Brain microvascular endothelial cell (primary cell): ENCODE measurements at regions not wholly inside any gene's neighbourhood (a gene's known extent, or its start where the extent isn't known, plus 50 kb on each side); places are given as distances from the start of the nearest gene placed in this dataset.

ENCODE experiments used
- DNase-seq: peaks from one replicate; pipeline ENCODE4 v3.0.0-alpha.2; 2020
- H3K27ac ChIP-seq: fragments of 250-450 bp; sonication (Bioruptor Pico); 2 replicates; pipeline ENCODE4 v1.5.1; 2020; ENCODE audit warnings: mild to moderate bottlenecking, moderate library complexity
- H3K27me3 ChIP-seq: fragments of 250-450 bp; sonication (Bioruptor Pico); replicated peaks from 2 replicates; pipeline ENCODE4 v1.5.1; 2020; ENCODE audit warnings: mild to moderate bottlenecking
- H3K36me3 ChIP-seq: fragments of 250-450 bp; sonication (Bioruptor Pico); replicated peaks from 2 replicates; pipeline ENCODE4 v1.5.1; 2020; ENCODE audit warnings: mild to moderate bottlenecking
- H3K4me3 ChIP-seq: 2 replicates; pipeline ENCODE4 v1.5.1; 2011; ENCODE audit warnings: low read depth, mild to moderate bottlenecking, control low read depth, low read length, moderate library complexity
- in situ Hi-C: cut with HindIII; loops from 2 replicates; pipeline ENCODE4 v1.10.0; 2017; ENCODE audit warnings: low sequenced_read_pairs, low pct_ligation_motif_present
- TF ChIP-seq, protein P1 (sequence below): IDR thresholded peaks from 2 replicates; pipeline ENCODE4 v1.5.1; 2011; ENCODE audit warnings: low read depth, mild to moderate bottlenecking, moderate library complexity, low read length, control low read depth, inconsistent platforms; ENCODE audit errors: missing control alignments

DNA sequence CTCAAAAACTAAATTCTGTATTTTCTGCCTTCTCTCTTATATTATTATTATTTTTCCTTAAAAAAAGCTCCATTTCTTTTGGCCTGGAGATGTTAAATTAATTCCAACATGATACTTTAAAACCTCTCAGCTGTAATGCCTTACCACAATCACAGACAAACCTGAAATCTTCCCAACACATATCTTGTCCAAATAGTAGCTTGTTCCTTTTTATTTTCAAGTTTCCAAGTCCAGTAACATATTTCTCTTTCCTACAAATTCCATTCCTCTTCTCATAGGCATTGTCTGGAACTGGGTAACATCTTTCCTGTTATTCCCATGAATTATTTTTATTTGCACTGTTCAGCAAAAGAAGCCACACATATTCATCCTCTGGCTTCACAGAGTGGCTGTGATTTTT, 137.0 kb downstream of the SLITRK6 start:
- H3K27ac ChIP-seq: no peak overlapping the region
- in situ Hi-C loops: no loop called here
- no peaks in the 10 kb centered on the region for H3K27me3 ChIP-seq
- no peak for DNase-seq
- TF ChIP-seq, protein P1, sequence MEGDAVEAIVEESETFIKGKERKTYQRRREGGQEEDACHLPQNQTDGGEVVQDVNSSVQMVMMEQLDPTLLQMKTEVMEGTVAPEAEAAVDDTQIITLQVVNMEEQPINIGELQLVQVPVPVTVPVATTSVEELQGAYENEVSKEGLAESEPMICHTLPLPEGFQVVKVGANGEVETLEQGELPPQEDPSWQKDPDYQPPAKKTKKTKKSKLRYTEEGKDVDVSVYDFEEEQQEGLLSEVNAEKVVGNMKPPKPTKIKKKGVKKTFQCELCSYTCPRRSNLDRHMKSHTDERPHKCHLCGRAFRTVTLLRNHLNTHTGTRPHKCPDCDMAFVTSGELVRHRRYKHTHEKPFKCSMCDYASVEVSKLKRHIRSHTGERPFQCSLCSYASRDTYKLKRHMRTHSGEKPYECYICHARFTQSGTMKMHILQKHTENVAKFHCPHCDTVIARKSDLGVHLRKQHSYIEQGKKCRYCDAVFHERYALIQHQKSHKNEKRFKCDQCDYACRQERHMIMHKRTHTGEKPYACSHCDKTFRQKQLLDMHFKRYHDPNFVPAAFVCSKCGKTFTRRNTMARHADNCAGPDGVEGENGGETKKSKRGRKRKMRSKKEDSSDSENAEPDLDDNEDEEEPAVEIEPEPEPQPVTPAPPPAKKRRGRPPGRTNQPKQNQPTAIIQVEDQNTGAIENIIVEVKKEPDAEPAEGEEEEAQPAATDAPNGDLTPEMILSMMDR: no peak
- H3K36me3 ChIP-seq: no peaks in the 10 kb centered on the region
- H3K4me3 ChIP-seq: no peak overlapping the region

DNA sequence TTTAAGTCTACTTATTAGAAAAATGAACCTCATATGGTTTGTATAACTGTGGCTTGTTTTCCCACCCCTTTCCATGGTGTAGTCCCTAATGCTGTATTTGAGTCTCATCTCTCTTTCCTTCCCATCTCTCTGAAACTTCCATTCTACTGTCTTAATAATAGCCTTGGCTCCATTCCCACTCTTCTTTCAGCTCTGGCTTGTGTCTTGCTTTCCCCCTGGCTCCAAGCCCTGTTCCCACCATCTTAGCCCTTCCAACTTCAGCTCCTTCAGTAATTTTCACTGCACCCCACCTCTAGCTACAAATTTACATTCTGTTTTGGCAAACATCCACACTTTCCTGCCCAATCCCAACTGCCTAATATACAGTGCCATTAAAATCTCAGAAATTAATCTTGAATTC, 137.5 kb downstream of the SLITRK6 start:
- no peaks in the 10 kb centered on the region for H3K27me3 ChIP-seq
- in situ Hi-C loops: no loop called here
- TF ChIP-seq, protein P1: no peak
- H3K36me3 ChIP-seq: no peaks in the 10 kb centered on the region
- no peak for DNase-seq
- H3K27ac ChIP-seq: no peak overlapping the region
- no peak overlapping the region for H3K4me3 ChIP-seq

DNA sequence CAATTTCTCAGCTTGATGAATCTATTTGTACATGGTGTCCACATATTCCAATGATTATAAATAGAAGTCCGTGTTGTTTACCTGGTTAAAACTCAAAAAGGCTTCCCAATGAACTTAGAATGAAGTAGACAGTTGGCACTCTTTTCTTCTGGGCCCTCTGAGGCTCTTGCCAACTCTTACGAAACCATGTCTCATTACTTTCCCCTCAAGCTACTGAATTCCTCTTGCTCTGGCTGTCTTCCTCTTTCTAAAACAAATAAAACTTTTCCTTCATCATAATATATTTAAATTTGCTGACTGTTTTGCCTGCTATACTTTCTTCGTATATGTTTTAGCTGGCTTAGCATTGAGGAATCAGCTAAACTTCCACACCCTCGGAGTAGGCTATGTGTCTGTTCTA, 139.7 kb downstream of the SLITRK6 start:
- no peak for DNase-seq
- in situ Hi-C loops: no loop called here
- no peaks in the 10 kb centered on the region for H3K27me3 ChIP-seq
- H3K27ac ChIP-seq: no peak overlapping the region
- no peaks in the 10 kb centered on the region for H3K36me3 ChIP-seq
- TF ChIP-seq, protein P1: no peak
- no peak overlapping the region for H3K4me3 ChIP-seq

DNA sequence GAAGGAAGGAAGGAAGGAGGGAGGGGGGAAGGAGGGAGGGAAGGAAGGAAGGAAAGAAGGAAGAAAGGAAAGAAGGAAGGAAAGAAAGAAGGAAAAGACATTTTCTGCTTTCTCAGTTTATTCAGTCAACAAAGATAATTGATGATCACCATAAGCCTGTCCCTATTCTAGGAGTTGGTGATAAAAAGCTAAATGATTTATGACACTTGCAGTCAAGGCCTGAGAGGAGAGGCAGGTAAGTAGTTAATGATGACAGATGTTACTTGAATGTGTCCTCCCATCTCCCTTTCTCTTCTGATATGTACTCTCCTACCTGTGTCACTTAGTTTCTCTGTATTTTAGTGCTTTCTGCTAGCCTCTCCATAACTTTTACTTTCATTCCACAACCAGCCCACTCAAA, 141.3 kb downstream of the SLITRK6 start:
- no peaks in the 10 kb centered on the region for H3K36me3 ChIP-seq
- no peak overlapping the region for H3K4me3 ChIP-seq
- in situ Hi-C loops: no loop called here
- no peaks in the 10 kb centered on the region for H3K27me3 ChIP-seq
- no peak overlapping the region for H3K27ac ChIP-seq
- TF ChIP-seq, protein P1: no peak
- no peak for DNase-seq

DNA sequence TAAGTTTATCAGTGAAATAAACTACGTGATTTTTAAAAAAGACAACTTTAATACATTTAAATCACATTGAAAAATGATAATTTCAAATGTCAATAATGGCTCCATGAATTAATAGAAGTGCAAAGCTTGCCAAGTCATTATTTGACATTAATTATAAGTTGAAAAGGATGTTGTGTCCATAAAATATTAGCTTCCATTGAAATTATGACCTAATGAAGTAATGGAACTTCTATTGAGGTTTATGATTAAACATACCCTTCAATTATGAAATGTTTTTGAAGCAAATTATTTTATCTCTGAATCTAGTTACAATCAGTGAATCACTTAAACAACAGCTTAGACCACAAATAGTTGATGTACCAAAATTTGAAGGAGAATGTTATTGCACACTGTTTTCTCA, 144.2 kb downstream of the SLITRK6 start:
- Histone ChIP-seq H3K4me3 (no peak overlapping the region), H3K27ac (no peak overlapping the region), H3K27me3 (no peaks in the 10 kb centered on the region), H3K36me3 (no peaks in the 10 kb centered on the region)
- in situ Hi-C loops: no loop called here
- TF ChIP-seq, protein P1: no peak
- DNase-seq: no peak

DNA sequence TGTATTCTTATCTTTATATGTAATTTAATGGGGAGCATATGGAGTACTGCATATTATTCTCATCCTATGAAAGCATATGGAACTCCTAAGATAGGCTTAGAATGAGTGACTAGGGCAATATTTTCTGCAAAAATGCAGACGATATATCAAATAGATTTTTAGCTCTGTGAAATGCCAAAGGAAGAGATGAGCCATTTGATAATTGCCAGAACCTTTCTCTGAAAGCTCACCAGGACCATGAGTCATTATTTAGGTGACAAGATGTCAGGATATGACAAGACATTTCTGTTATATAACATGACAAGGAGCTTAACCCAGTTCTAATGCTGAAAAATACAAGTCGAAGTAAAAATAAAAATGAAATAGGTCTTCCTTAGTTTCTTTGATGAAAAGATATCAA, 145.0 kb downstream of the SLITRK6 start:
- TF ChIP-seq, protein P1: no peak
- Histone ChIP-seq H3K36me3 (no peaks in the 10 kb centered on the region), H3K27me3 (no peaks in the 10 kb centered on the region), H3K4me3 (no peak overlapping the region), H3K27ac (no peak overlapping the region)
- DNase-seq: no peak
- in situ Hi-C loops: no loop called here
